ENCODE measurements at regions not wholly inside any gene's neighbourhood (a gene's known extent, or its start where the extent isn't known, plus 50 kb on each side); places are given as distances from the start of the nearest gene placed in this dataset.

GRCh38 chr9:106127776-106128175 lies 433.4 kb downstream of the TMEM38B start:
- Histone ChIP-seq H3K36me3 (ENCODE audit: control insufficient read depth, insufficient read depth, low read length) (no peaks in the 10 kb centered on the region), H3K27ac (ENCODE audit: low read length) (no peak overlapping the region), H3K4me1 (ENCODE audit: control insufficient read depth, insufficient read depth, low read length) (no peaks in the 10 kb centered on the region), H3K27me3 (ENCODE audit: control insufficient read depth, insufficient read depth, low read length) (no peaks in the 10 kb centered on the region), H3K9me3 (replicated peaks; ENCODE audit: control insufficient read depth, low read depth, low read length) (no peaks in the 10 kb centered on the region), H3K4me3 (ENCODE audit: low read length) (no peak overlapping the region)
- no peak for DNase-seq
- no CpG with 5 or more reads among the region's 1 CpG for WGBS (ENCODE audit: insufficient coverage)

- Histone ChIP-seq H3K4me3 (ENCODE audit: low read length) (no peak overlapping the region), H3K27ac (ENCODE audit: low read length) (no peak overlapping the region), H3K9me3 (replicated peaks; ENCODE audit: control insufficient read depth, low read depth, low read length) (no peaks in the 10 kb centered on the region), H3K27me3 (ENCODE audit: control insufficient read depth, insufficient read depth, low read length) (no peaks in the 10 kb centered on the region), H3K36me3 (ENCODE audit: control insufficient read depth, insufficient read depth, low read length) (no peaks in the 10 kb centered on the region), H3K4me1 (ENCODE audit: control insufficient read depth, insufficient read depth, low read length) (no peaks in the 10 kb centered on the region)
- no peak for DNase-seq
- WGBS (ENCODE audit: insufficient coverage): no CpG with 5 or more reads among the region's 2 CpGs
Measured at GRCh38 chr9:106130374-106130773, 436.0 kb downstream of the TMEM38B start.

DNA sequence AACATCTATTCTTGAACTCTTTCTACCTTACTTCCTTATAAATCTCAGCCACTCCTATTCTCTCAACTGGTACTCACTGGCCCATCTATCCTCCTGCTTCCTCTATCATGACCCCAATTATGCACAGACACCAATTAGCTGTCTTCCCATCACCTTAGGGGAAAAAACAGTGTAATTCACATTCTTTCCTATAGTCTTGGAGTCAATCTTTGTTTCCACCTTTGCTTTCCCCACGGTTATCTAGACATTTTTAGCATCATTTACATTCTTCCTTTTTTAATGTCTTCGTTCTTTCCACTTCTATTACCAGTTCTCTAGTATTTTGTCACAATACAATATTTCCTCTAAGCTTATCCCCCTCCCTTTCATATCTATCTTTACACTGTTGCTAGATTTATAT lies 449.4 kb downstream of the TMEM38B start:
- H3K4me1 ChIP-seq (ENCODE audit: control insufficient read depth, insufficient read depth, low read length): no peaks in the 10 kb centered on the region
- no peak for DNase-seq
- no peaks in the 10 kb centered on the region for H3K9me3 ChIP-seq (replicated peaks; ENCODE audit: control insufficient read depth, low read depth, low read length)
- no peak overlapping the region for H3K4me3 ChIP-seq (ENCODE audit: low read length)
- no peaks in the 10 kb centered on the region for H3K36me3 ChIP-seq (ENCODE audit: control insufficient read depth, insufficient read depth, low read length)
- no peak overlapping the region for H3K27ac ChIP-seq (ENCODE audit: low read length)
- WGBS (ENCODE audit: insufficient coverage): 86% methylated on average over 1 of the region's 2 CpGs
- no peaks in the 10 kb centered on the region for H3K27me3 ChIP-seq (ENCODE audit: control insufficient read depth, insufficient read depth, low read length)

DNA sequence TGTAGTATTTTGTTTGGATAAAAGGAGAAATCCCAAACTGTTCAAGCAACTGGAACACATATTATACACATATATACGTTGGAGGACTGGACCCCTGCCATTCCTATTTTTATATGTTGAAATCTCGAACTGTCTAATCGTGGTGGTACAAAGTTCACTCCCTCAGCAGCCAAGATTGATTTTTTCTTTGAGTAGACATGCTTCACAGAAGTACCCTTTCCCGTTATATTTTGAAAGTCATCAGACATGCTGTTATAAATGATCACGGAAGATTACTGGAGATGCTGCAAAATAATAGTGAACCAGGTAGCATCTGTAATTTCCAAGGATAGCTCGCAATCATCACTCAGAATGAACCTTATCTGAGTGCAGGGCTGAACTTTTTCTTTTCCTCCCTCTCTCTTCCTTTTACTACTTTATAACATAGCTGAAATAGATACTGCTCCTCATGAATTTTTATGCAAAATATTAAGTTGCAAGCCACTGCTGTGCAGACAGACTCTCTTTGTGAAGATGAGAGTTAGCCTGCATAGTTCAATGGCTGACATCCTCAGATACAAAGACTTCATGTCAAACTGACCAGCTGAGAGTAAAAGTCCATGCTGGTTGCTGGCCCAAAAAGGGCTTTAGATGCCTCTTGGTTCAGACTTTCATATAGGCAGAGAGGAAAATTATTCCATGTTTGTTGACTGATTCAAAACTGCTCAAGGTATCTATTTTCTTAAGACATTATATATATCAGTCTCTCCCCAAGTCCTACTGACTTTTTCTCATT lies 451.9 kb downstream of the TMEM38B start:
- H3K4me3 ChIP-seq (ENCODE audit: low read length): no peak overlapping the region
- H3K4me1 ChIP-seq (ENCODE audit: control insufficient read depth, insufficient read depth, low read length): no peaks in the 10 kb centered on the region
- no peak for DNase-seq
- no peaks in the 10 kb centered on the region for H3K27me3 ChIP-seq (ENCODE audit: control insufficient read depth, insufficient read depth, low read length)
- H3K9me3 ChIP-seq (replicated peaks; ENCODE audit: control insufficient read depth, low read depth, low read length): no peaks in the 10 kb centered on the region
- no peak overlapping the region for H3K27ac ChIP-seq (ENCODE audit: low read length)
- WGBS (ENCODE audit: insufficient coverage): no CpG with 5 or more reads among the region's 6 CpGs
- H3K36me3 ChIP-seq (ENCODE audit: control insufficient read depth, insufficient read depth, low read length): no peaks in the 10 kb centered on the region

- no peak overlapping the region for H3K27ac ChIP-seq (ENCODE audit: low read length)
- no peaks in the 10 kb centered on the region for H3K9me3 ChIP-seq (replicated peaks; ENCODE audit: control insufficient read depth, low read depth, low read length)
- H3K36me3 ChIP-seq (ENCODE audit: control insufficient read depth, insufficient read depth, low read length): no peaks in the 10 kb centered on the region
- H3K4me3 ChIP-seq (ENCODE audit: low read length): no peak overlapping the region
- H3K27me3 ChIP-seq (ENCODE audit: control insufficient read depth, insufficient read depth, low read length): no peaks in the 10 kb centered on the region
- DNase-seq: no peak
- no peaks in the 10 kb centered on the region for H3K4me1 ChIP-seq (ENCODE audit: control insufficient read depth, insufficient read depth, low read length)
Measured at GRCh38 chr9:106146886-106147285, 452.5 kb downstream of the TMEM38B start.

- no CpG with 5 or more reads among the region's 1 CpG for WGBS (ENCODE audit: insufficient coverage)
- Histone ChIP-seq H3K4me1 (ENCODE audit: control insufficient read depth, insufficient read depth, low read length) (no peaks in the 10 kb centered on the region), H3K27ac (ENCODE audit: low read length) (no peak overlapping the region), H3K36me3 (ENCODE audit: control insufficient read depth, insufficient read depth, low read length) (no peaks in the 10 kb centered on the region), H3K4me3 (ENCODE audit: low read length) (no peak overlapping the region), H3K9me3 (replicated peaks; ENCODE audit: control insufficient read depth, low read depth, low read length) (no peaks in the 10 kb centered on the region), H3K27me3 (ENCODE audit: control insufficient read depth, insufficient read depth, low read length) (no peaks in the 10 kb centered on the region)
- no peak for DNase-seq
Measured at GRCh38 chr9:106149956-106150355, 455.6 kb downstream of the TMEM38B start.

GRCh38 chr9:106156465-106156864 lies 462.1 kb downstream of the TMEM38B start:
- WGBS (ENCODE audit: insufficient coverage): no CpG with 5 or more reads among the region's 1 CpG
- H3K27me3 ChIP-seq (ENCODE audit: control insufficient read depth, insufficient read depth, low read length): no peaks in the 10 kb centered on the region
- no peak for DNase-seq
- no peak overlapping the region for H3K27ac ChIP-seq (ENCODE audit: low read length)
- H3K36me3 ChIP-seq (ENCODE audit: control insufficient read depth, insufficient read depth, low read length): no peaks in the 10 kb centered on the region
- H3K4me3 ChIP-seq (ENCODE audit: low read length): no peak overlapping the region
- no peaks in the 10 kb centered on the region for H3K9me3 ChIP-seq (replicated peaks; ENCODE audit: control insufficient read depth, low read depth, low read length)
- H3K4me1 ChIP-seq (ENCODE audit: control insufficient read depth, insufficient read depth, low read length): no peaks in the 10 kb centered on the region

GRCh38 chr9:106172265-106172664 lies 477.9 kb downstream of the TMEM38B start:
- Histone ChIP-seq H3K27me3 (ENCODE audit: control insufficient read depth, insufficient read depth, low read length) (no peaks in the 10 kb centered on the region), H3K9me3 (replicated peaks; ENCODE audit: control insufficient read depth, low read depth, low read length) (no peaks in the 10 kb centered on the region), H3K27ac (ENCODE audit: low read length) (no peak overlapping the region), H3K4me3 (ENCODE audit: low read length) (no peak overlapping the region), H3K36me3 (ENCODE audit: control insufficient read depth, insufficient read depth, low read length) (no peaks in the 10 kb centered on the region), H3K4me1 (ENCODE audit: control insufficient read depth, insufficient read depth, low read length) (no peaks in the 10 kb centered on the region)
- WGBS (ENCODE audit: insufficient coverage): no CpG with 5 or more reads among the region's 1 CpG
- DNase-seq: no peak

DNA sequence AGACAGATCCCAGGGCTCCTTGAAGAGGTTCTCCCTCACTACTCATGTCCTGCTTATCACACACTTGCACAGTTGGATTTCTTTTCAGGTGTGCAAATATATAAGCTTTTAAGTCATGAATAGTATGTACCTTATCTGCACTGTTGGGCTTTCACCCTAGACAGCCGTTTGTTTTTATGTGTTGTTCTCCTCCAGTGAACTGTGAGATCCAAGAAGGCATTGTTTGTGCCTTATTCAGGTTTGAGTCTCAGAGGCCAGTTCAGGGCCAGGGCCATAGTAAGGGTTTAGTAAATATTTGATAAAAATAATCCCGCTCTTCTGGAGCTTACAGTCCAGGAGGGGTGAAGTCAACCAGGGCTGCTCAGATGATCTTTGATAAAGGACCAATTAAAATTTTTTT lies 480.0 kb downstream of the TMEM38B start:
- no peak for DNase-seq
- H3K4me1 ChIP-seq (ENCODE audit: control insufficient read depth, insufficient read depth, low read length): no peaks in the 10 kb centered on the region
- no peak overlapping the region for H3K27ac ChIP-seq (ENCODE audit: low read length)
- no peak overlapping the region for H3K4me3 ChIP-seq (ENCODE audit: low read length)
- no peaks in the 10 kb centered on the region for H3K27me3 ChIP-seq (ENCODE audit: control insufficient read depth, insufficient read depth, low read length)
- no peaks in the 10 kb centered on the region for H3K36me3 ChIP-seq (ENCODE audit: control insufficient read depth, insufficient read depth, low read length)
- WGBS (ENCODE audit: insufficient coverage): 71% methylated on average over 1 of the region's 2 CpGs
- no peaks in the 10 kb centered on the region for H3K9me3 ChIP-seq (replicated peaks; ENCODE audit: control insufficient read depth, low read depth, low read length)

DNA sequence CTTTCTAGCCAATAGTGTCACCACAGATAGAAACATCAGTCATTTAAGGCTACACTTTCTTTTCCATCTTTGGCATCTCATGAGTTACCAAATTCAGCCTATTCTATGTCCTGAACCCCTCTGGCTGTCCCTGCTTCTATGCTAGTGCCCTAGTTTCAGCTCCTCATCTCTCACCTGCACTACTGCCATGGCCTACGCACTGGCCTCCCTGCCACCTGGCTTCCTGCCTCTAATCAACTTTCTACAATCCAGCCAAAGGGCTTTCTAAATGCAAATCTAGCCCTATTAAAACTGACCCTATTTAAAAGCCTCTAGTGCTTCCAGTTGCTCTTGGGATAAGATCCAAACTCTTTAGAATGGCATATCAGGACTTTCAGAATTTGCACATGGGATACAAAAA lies 482.9 kb downstream of the TMEM38B start:
- H3K4me3 ChIP-seq (ENCODE audit: low read length): no peak overlapping the region
- no peaks in the 10 kb centered on the region for H3K36me3 ChIP-seq (ENCODE audit: control insufficient read depth, insufficient read depth, low read length)
- no peaks in the 10 kb centered on the region for H3K4me1 ChIP-seq (ENCODE audit: control insufficient read depth, insufficient read depth, low read length)
- no peaks in the 10 kb centered on the region for H3K27me3 ChIP-seq (ENCODE audit: control insufficient read depth, insufficient read depth, low read length)
- H3K27ac ChIP-seq (ENCODE audit: low read length): no peak overlapping the region
- no peaks in the 10 kb centered on the region for H3K9me3 ChIP-seq (replicated peaks; ENCODE audit: control insufficient read depth, low read depth, low read length)
- DNase-seq: no peak
- WGBS (ENCODE audit: insufficient coverage): 90% methylated on average over 1 of the region's 1 CpG

DNA sequence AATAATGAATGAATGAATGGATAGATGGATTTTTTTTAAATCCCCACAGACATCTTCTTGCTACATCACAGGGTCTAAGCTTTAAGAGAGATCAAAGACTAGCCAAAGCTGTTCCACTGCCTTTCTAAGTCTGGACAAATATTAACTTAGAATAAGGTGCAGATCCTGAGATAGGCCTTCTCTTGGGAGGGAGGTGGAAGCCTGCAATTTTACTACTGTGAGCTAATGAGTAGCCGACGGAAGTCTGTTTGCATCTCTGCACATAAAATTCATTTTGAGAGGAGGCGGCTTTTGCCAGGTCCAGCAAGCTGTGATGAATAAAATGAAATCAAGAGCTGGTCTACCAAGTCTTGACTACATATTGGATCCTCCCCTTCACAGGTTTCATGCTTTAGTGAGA lies 484.9 kb downstream of the TMEM38B start:
- Histone ChIP-seq H3K27me3 (ENCODE audit: control insufficient read depth, insufficient read depth, low read length) (no peaks in the 10 kb centered on the region), H3K36me3 (ENCODE audit: control insufficient read depth, insufficient read depth, low read length) (no peaks in the 10 kb centered on the region), H3K27ac (ENCODE audit: low read length) (no peak overlapping the region), H3K4me3 (ENCODE audit: low read length) (no peak overlapping the region), H3K9me3 (replicated peaks; ENCODE audit: control insufficient read depth, low read depth, low read length) (no peaks in the 10 kb centered on the region), H3K4me1 (ENCODE audit: control insufficient read depth, insufficient read depth, low read length) (no peaks in the 10 kb centered on the region)
- DNase-seq: no peak
- no CpG with 5 or more reads among the region's 3 CpGs for WGBS (ENCODE audit: insufficient coverage)

Data from muscle of leg (tissue), 3 donors.